ENCODE measurements at regions not wholly inside any gene's neighbourhood (a gene's known extent, or its start where the extent isn't known, plus 50 kb on each side); places are given as distances from the start of the nearest gene placed in this dataset.

GRCh38 chr2:186085226-186085625 lies 346.6 kb downstream of the FSIP2 start:
- Histone ChIP-seq H3K4me3 (ENCODE audit: low read length in 2 of 2) (no peak overlapping the region), H3K4me1 (ENCODE audit: insufficient read depth, low read length) (no peaks in the 10 kb centered on the region), H3K27me3 (ENCODE audit: insufficient read depth, low read length) (no peaks in the 10 kb centered on the region), H3K36me3 (ENCODE audit: insufficient read depth, low read length) (no peaks in the 10 kb centered on the region), H3K27ac (ENCODE audit: low read depth, low read length) (no peak overlapping the region), H3K9me3 (ENCODE audit: control insufficient read depth in 1 of 2, low read length in 2 of 2) (no peaks in the 10 kb centered on the region)
- intact Hi-C loops (cut with micrococcal nuclease), result no loop called here
- H3K4me1 Mint-ChIP-seq, result no peaks in the 10 kb centered on the region
- no peak for DNase-seq
- no peak overlapping the region for H3K4me3 Mint-ChIP-seq
- peaks cover 0 to 4% of the 10 kb centered on the region in 2 donors for H3K36me3 Mint-ChIP-seq
- H3K9me3 Mint-ChIP-seq, result peaks cover 0 to 8% (median 0%) of the 10 kb centered on the region in 8 donors
- ChIA-PET POLR2A (ENCODE audit: partially characterized antibody) (no interaction called here), CTCF (ENCODE audit: partially characterized antibody) (no interaction called here)
- no peaks in the 10 kb centered on the region for H3K27me3 Mint-ChIP-seq
- no peak overlapping the region for H3K27ac Mint-ChIP-seq

- H3K4me3 Mint-ChIP-seq, result no peak overlapping the region
- Histone ChIP-seq H3K27me3 (ENCODE audit: insufficient read depth, low read length) (no peaks in the 10 kb centered on the region), H3K9me3 (ENCODE audit: control insufficient read depth in 1 of 2, low read length in 2 of 2) (no peaks in the 10 kb centered on the region), H3K27ac (ENCODE audit: low read depth, low read length) (no peak overlapping the region), H3K4me3 (ENCODE audit: low read length in 2 of 2) (no peak overlapping the region), H3K36me3 (ENCODE audit: insufficient read depth, low read length) (no peaks in the 10 kb centered on the region), H3K4me1 (ENCODE audit: insufficient read depth, low read length) (no peaks in the 10 kb centered on the region)
- intact Hi-C loops (cut with micrococcal nuclease), result no loop called here
- no peak overlapping the region for H3K27ac Mint-ChIP-seq
- ChIA-PET POLR2A (ENCODE audit: partially characterized antibody) (no interaction called here), CTCF (ENCODE audit: partially characterized antibody) (no interaction called here)
- H3K27me3 Mint-ChIP-seq, result no peaks in the 10 kb centered on the region
- H3K36me3 Mint-ChIP-seq, result peaks cover 0 to 3% of the 10 kb centered on the region in 2 donors
- DNase-seq, result no peak
- H3K4me1 Mint-ChIP-seq, result no peaks in the 10 kb centered on the region
- H3K9me3 Mint-ChIP-seq, result peaks cover 0 to 6% (median 4%) of the 10 kb centered on the region in 8 donors
Observed at GRCh38 chr2:186093174-186093573, 354.6 kb downstream of the FSIP2 start.

- intact Hi-C loops (cut with micrococcal nuclease), result no loop called here
Observed at GRCh38 chr2:186098821-186099220, 360.2 kb downstream of the FSIP2 start.

GRCh38 chr2:186099826-186100225 lies 361.2 kb downstream of the FSIP2 start:
- H3K9me3 ChIP-seq (ENCODE audit: control insufficient read depth in 1 of 2, low read length in 2 of 2), result no peaks in the 10 kb centered on the region
- ChIA-PET CTCF (ENCODE audit: partially characterized antibody) (no interaction called here), POLR2A (ENCODE audit: partially characterized antibody) (no interaction called here)
- H3K4me1 ChIP-seq (ENCODE audit: insufficient read depth, low read length), result no peaks in the 10 kb centered on the region
- H3K4me1 Mint-ChIP-seq, result no peaks in the 10 kb centered on the region
- no peak for DNase-seq
- H3K36me3 ChIP-seq (ENCODE audit: insufficient read depth, low read length), result no peaks in the 10 kb centered on the region
- no peak overlapping the region for H3K4me3 ChIP-seq (ENCODE audit: low read length in 2 of 2)
- no peaks in the 10 kb centered on the region for H3K27me3 Mint-ChIP-seq
- H3K27ac ChIP-seq (ENCODE audit: low read depth, low read length), result no peak overlapping the region
- H3K27me3 ChIP-seq (ENCODE audit: insufficient read depth, low read length), result no peaks in the 10 kb centered on the region
- peaks cover 0 to 2% (median 0%) of the 10 kb centered on the region in 8 donors for H3K9me3 Mint-ChIP-seq
- intact Hi-C loops (cut with micrococcal nuclease), result no loop called here
- H3K36me3 Mint-ChIP-seq, result no peaks in the 10 kb centered on the region
- no peak overlapping the region for H3K27ac Mint-ChIP-seq
- H3K4me3 Mint-ChIP-seq, result no peak overlapping the region

More at GRCh38 chr2:186098821-186099220, 360.2 kb downstream of the FSIP2 start:
- no peaks in the 10 kb centered on the region for H3K36me3 ChIP-seq (ENCODE audit: insufficient read depth, low read length)
- Mint-ChIP-seq H3K36me3 (no peaks in the 10 kb centered on the region), H3K4me3 (no peak overlapping the region), H3K4me1 (no peaks in the 10 kb centered on the region), H3K27ac (peak overlapping the region in 1 of 7 donors; percentile 5), H3K9me3 (peaks cover 0 to 5% (median 0%) of the 10 kb centered on the region in 8 donors), H3K27me3 (no peaks in the 10 kb centered on the region)
- no peaks in the 10 kb centered on the region for H3K9me3 ChIP-seq (ENCODE audit: control insufficient read depth in 1 of 2, low read length in 2 of 2)
- CTCF ChIA-PET (ENCODE audit: partially characterized antibody), result no interaction called here
- no peak for DNase-seq
- H3K4me3 ChIP-seq (ENCODE audit: low read length in 2 of 2), result no peak overlapping the region
- H3K27ac ChIP-seq (ENCODE audit: low read depth, low read length), result no peak overlapping the region
- no peaks in the 10 kb centered on the region for H3K27me3 ChIP-seq (ENCODE audit: insufficient read depth, low read length)
- no peaks in the 10 kb centered on the region for H3K4me1 ChIP-seq (ENCODE audit: insufficient read depth, low read length)
- POLR2A ChIA-PET (ENCODE audit: partially characterized antibody), result no interaction called here

- Histone ChIP-seq H3K4me1 (ENCODE audit: insufficient read depth, low read length) (no peaks in the 10 kb centered on the region), H3K36me3 (ENCODE audit: insufficient read depth, low read length) (no peaks in the 10 kb centered on the region), H3K27ac (ENCODE audit: low read depth, low read length) (no peak overlapping the region), H3K9me3 (ENCODE audit: control insufficient read depth in 1 of 2, low read length in 2 of 2) (no peaks in the 10 kb centered on the region), H3K4me3 (ENCODE audit: low read length in 2 of 2) (no peak overlapping the region), H3K27me3 (ENCODE audit: insufficient read depth, low read length) (no peaks in the 10 kb centered on the region)
- Mint-ChIP-seq H3K36me3 (no peaks in the 10 kb centered on the region), H3K4me1 (no peaks in the 10 kb centered on the region), H3K4me3 (no peak overlapping the region), H3K27me3 (no peaks in the 10 kb centered on the region), H3K27ac (no peak overlapping the region), H3K9me3 (peaks cover 0 to 2% (median 0%) of the 10 kb centered on the region in 8 donors)
- no peak for DNase-seq
- intact Hi-C loops (cut with micrococcal nuclease), result no loop called here
- ChIA-PET POLR2A (ENCODE audit: partially characterized antibody) (no interaction called here), CTCF (ENCODE audit: partially characterized antibody) (no interaction called here)
Observed at GRCh38 chr2:186100636-186101035, 362.0 kb downstream of the FSIP2 start.

- Mint-ChIP-seq H3K27ac (no peak overlapping the region), H3K4me3 (no peak overlapping the region), H3K27me3 (no peaks in the 10 kb centered on the region), H3K9me3 (peaks cover 0 to 2% (median 0%) of the 10 kb centered on the region in 8 donors), H3K36me3 (no peaks in the 10 kb centered on the region), H3K4me1 (no peaks in the 10 kb centered on the region)
- no peak for DNase-seq
- Histone ChIP-seq H3K4me1 (ENCODE audit: insufficient read depth, low read length) (no peaks in the 10 kb centered on the region), H3K9me3 (ENCODE audit: control insufficient read depth in 1 of 2, low read length in 2 of 2) (no peaks in the 10 kb centered on the region), H3K36me3 (ENCODE audit: insufficient read depth, low read length) (no peaks in the 10 kb centered on the region), H3K27ac (ENCODE audit: low read depth, low read length) (no peak overlapping the region), H3K27me3 (ENCODE audit: insufficient read depth, low read length) (no peaks in the 10 kb centered on the region), H3K4me3 (ENCODE audit: low read length in 2 of 2) (no peak overlapping the region)
- CTCF ChIA-PET (ENCODE audit: partially characterized antibody), result no interaction called here
- intact Hi-C loops (cut with micrococcal nuclease), result no loop called here
- POLR2A ChIA-PET (ENCODE audit: partially characterized antibody), result no interaction called here
Observed at GRCh38 chr2:186101616-186102015, 363.0 kb downstream of the FSIP2 start.

- Mint-ChIP-seq H3K27ac (no peak overlapping the region), H3K4me1 (peaks cover 0 to 10% (median 3%) of the 10 kb centered on the region in 4 donors), H3K27me3 (no peaks in the 10 kb centered on the region), H3K9me3 (peaks cover 0 to 4% (median 2%) of the 10 kb centered on the region in 8 donors), H3K4me3 (no peak overlapping the region), H3K36me3 (no peaks in the 10 kb centered on the region)
- Histone ChIP-seq H3K36me3 (ENCODE audit: insufficient read depth, low read length) (no peaks in the 10 kb centered on the region), H3K27me3 (ENCODE audit: insufficient read depth, low read length) (no peaks in the 10 kb centered on the region), H3K4me1 (ENCODE audit: insufficient read depth, low read length) (no peaks in the 10 kb centered on the region), H3K9me3 (ENCODE audit: control insufficient read depth in 1 of 2, low read length in 2 of 2) (no peaks in the 10 kb centered on the region), H3K4me3 (ENCODE audit: low read length in 2 of 2) (no peak overlapping the region), H3K27ac (ENCODE audit: low read depth, low read length) (no peak overlapping the region)
- CTCF ChIA-PET (ENCODE audit: partially characterized antibody), result no interaction called here
- no peak for DNase-seq
- intact Hi-C loops (cut with micrococcal nuclease), result no loop called here
- POLR2A ChIA-PET (ENCODE audit: partially characterized antibody), result no interaction called here
Observed at GRCh38 chr2:186103276-186103675, 364.7 kb downstream of the FSIP2 start.

All from CD4-positive, alpha-beta memory T cell (primary cell).